Ascending aorta (tissue), 2 donors: ENCODE measurements at regions not wholly inside any gene's neighbourhood (a gene's known extent, or its start where the extent isn't known, plus 50 kb on each side); places are given as distances from the start of the nearest gene placed in this dataset.

Experiments
- DNase-seq, 2 donors: peaks; one replicate each; pipeline ENCODE4 v3.0.0-alpha.2; 2019; ENCODE audit warnings: low spot score in 2 of 2
- H3K27ac ChIP-seq, 2 donors: fragments of 200-600 bp; sonication (generic); one replicate each; pipeline ENCODE4 v1.5.1; 2016 to 2017; ENCODE audit warnings: mild to moderate bottlenecking in 1 of 2
- H3K27me3 ChIP-seq: fragments of 200-600 bp; sonication (generic); one replicate; pipeline ENCODE4 v1.5.1; 2017
- H3K36me3 ChIP-seq, 2 donors: fragments of 200-600 bp; sonication (generic); one replicate each; pipeline ENCODE4 v1.5.1; 2016
- H3K4me1 ChIP-seq, 2 donors: fragments of 200-600 bp; sonication (generic); one replicate each; pipeline ENCODE4 v1.5.1; 2016 to 2017; ENCODE audit warnings: mild to moderate bottlenecking in 1 of 2
- H3K4me3 ChIP-seq, 2 donors: fragments of 200-600 bp; sonication (generic); one replicate each; pipeline ENCODE4 v1.5.1; 2016 to 2017; ENCODE audit warnings: mild to moderate bottlenecking in 1 of 2
- H3K9me3 ChIP-seq, 2 donors: fragments of 200-600 bp; sonication (generic); one replicate each; pipeline ENCODE4 v1.5.1; 2016
- CTCF ChIP-seq, 3 experiments: fragments of 200-600 bp in 2 of 3; fragments of 450-650 bp in 1 of 3; sonication (generic) in 2 of 3; IDR thresholded peaks; one replicate each; pipeline ENCODE4 v1.5.1; 2016 to 2019; ENCODE audit warnings: antibody characterized with exemption in 3 of 3, mild to moderate bottlenecking in 1 of 3, moderate library complexity in 1 of 3
- intact Hi-C: fragments of 100-400 bp; cut with DNase I; formaldehyde crosslinking; loops from one replicate; pipeline ENCODE4 v1.15.1; 2023

GRCh38 chr13:85590231-85590931 lies 208.8 kb downstream of the SLITRK6 start:
- Histone ChIP-seq H3K9me3 (peaks cover 0 to 5% of the 10 kb centered on the region in 2 donors), H3K27ac (no peak overlapping the region), H3K36me3 (no peaks in the 10 kb centered on the region), H3K4me1 (no peaks in the 10 kb centered on the region), H3K4me3 (no peak overlapping the region), H3K27me3 (no peaks in the 10 kb centered on the region)
- TF ChIP-seq CTCF (IDR thresholded peaks at IDR 0.05), result no peak
- intact Hi-C loops, result no loop called here
- no peak for DNase-seq

- no peak for TF ChIP-seq CTCF (IDR thresholded peaks at IDR 0.05)
- H3K27ac ChIP-seq, result no peak overlapping the region
- H3K27me3 ChIP-seq, result no peaks in the 10 kb centered on the region
- no peaks in the 10 kb centered on the region for H3K4me1 ChIP-seq
- H3K9me3 ChIP-seq, result peaks cover 0 to 9% of the 10 kb centered on the region in 2 donors
- no peak for DNase-seq
- no peaks in the 10 kb centered on the region for H3K36me3 ChIP-seq
- intact Hi-C loops, result no loop called here
- H3K4me3 ChIP-seq, result no peak overlapping the region
These were observed 210.2 kb downstream of the SLITRK6 start for GRCh38 chr13:85589021-85589420.

- no peaks in the 10 kb centered on the region for H3K27me3 ChIP-seq
- intact Hi-C loops, result no loop called here
- peaks cover 0 to 9% of the 10 kb centered on the region in 2 donors for H3K9me3 ChIP-seq
- no peaks in the 10 kb centered on the region for H3K4me1 ChIP-seq
- H3K4me3 ChIP-seq, result no peak overlapping the region
- no peaks in the 10 kb centered on the region for H3K36me3 ChIP-seq
- H3K27ac ChIP-seq, result no peak overlapping the region
- no peak for TF ChIP-seq CTCF (IDR thresholded peaks at IDR 0.05)
- no peak for DNase-seq
These were observed 210.9 kb downstream of the SLITRK6 start for GRCh38 chr13:85588359-85588758.

GRCh38 chr13:85586856-85587255 lies 212.4 kb downstream of the SLITRK6 start:
- no peak overlapping the region for H3K27ac ChIP-seq
- no peaks in the 10 kb centered on the region for H3K27me3 ChIP-seq
- peaks cover 0 to 9% of the 10 kb centered on the region in 2 donors for H3K9me3 ChIP-seq
- no peak for TF ChIP-seq CTCF (IDR thresholded peaks at IDR 0.05)
- H3K4me3 ChIP-seq, result no peak overlapping the region
- intact Hi-C loops, result no loop called here
- H3K4me1 ChIP-seq, result no peaks in the 10 kb centered on the region
- no peaks in the 10 kb centered on the region for H3K36me3 ChIP-seq
- no peak for DNase-seq

- TF ChIP-seq CTCF (IDR thresholded peaks at IDR 0.05), result no peak
These were observed 212.8 kb downstream of the SLITRK6 start for GRCh38 chr13:85586422-85586831.

More at GRCh38 chr13:85586422-85586831, 212.8 kb downstream of the SLITRK6 start:
- Histone ChIP-seq H3K27me3 (no peaks in the 10 kb centered on the region), H3K27ac (no peak overlapping the region), H3K4me1 (no peaks in the 10 kb centered on the region), H3K9me3 (peaks cover 0 to 9% of the 10 kb centered on the region in 2 donors), H3K4me3 (no peak overlapping the region), H3K36me3 (no peaks in the 10 kb centered on the region)
- intact Hi-C loops, result no loop called here
- DNase-seq, result no peak
